Aorta (tissue), 5 donors: ENCODE measurements at regions not wholly inside any gene's neighbourhood (a gene's known extent, or its start where the extent isn't known, plus 50 kb on each side); places are given as distances from the start of the nearest gene placed in this dataset.
A peak's percentile ranks its signal among the peaks of the same experiment; 100 is the strongest.

Experiments
- ATAC-seq: fragments of 200-7000 bp; cut with Tn5 transposase; one replicate; pipeline ENCODE4 v1.9.1; 2022; ENCODE audit warnings: moderate library complexity; ENCODE audit not compliant: low FRiP score
- DNase-seq, 2 donors: peaks; one replicate each; pipeline ENCODE4 v3.0.0-alpha.2; 2020
- H3K27ac ChIP-seq, 2 donors: one replicate each; pipeline ENCODE4 v1.5.1; 2013; ENCODE audit warnings: low read length in 2 of 2, mild to moderate bottlenecking in 2 of 2, moderate library complexity in 2 of 2, control low read depth in 1 of 2, inconsistent platforms in 1 of 2, low read depth in 1 of 2
- H3K27me3 ChIP-seq, 2 donors: one replicate each; pipeline ENCODE4 v1.6.1; 2013; ENCODE audit warnings: control low read depth in 1 of 2, low read length in 1 of 2, mild to moderate bottlenecking in 1 of 2, moderate library complexity in 1 of 2; ENCODE audit not compliant: insufficient read depth in 2 of 2, control insufficient read depth in 1 of 2
- H3K36me3 ChIP-seq, 2 donors: one replicate each; pipeline ENCODE4 v1.6.1; 2013; ENCODE audit warnings: control low read depth in 1 of 2, low read length in 1 of 2, mild to moderate bottlenecking in 1 of 2; ENCODE audit not compliant: insufficient read depth in 2 of 2, control insufficient read depth in 1 of 2
- H3K4me1 ChIP-seq, 2 donors: one replicate each; pipeline ENCODE4 v1.6.1; 2013; ENCODE audit warnings: low read length in 2 of 2, control low read depth in 1 of 2, mild to moderate bottlenecking in 1 of 2, moderate library complexity in 1 of 2; ENCODE audit not compliant: insufficient read depth in 2 of 2, control insufficient read depth in 1 of 2
- H3K4me3 ChIP-seq, 2 donors: one replicate each; pipeline ENCODE4 v1.5.1; 2013; ENCODE audit warnings: low read length in 2 of 2, control low read depth in 1 of 2, mild to moderate bottlenecking in 1 of 2
- H3K9me3 ChIP-seq: one replicate; pipeline ENCODE4 v1.6.1; 2013; ENCODE audit warnings: mild to moderate bottlenecking, low read length; ENCODE audit not compliant: control insufficient read depth
- WGBS, 2 donors: extraction: QIAGEN DNeasy Blood & Tissue Kit; methylation state at CpG; one replicate each; pipeline ENCODE4 v1.1.7; 2013; 5-methylcytosine and 5-hydroxymethylcytosine counted together
- intact Hi-C, 2 donors: fragments of 100-400 bp; cut with DNase I; formaldehyde crosslinking; loops; one replicate each; pipeline versions ENCODE4 v1.14.2 to v1.15.0; 2022
- donor health status: healthy with polysubstance abuse.
- donor health status: Bipolar disorder and iron deficiency.
- donor health status: DM: no; HTN: no; CAD: no.
- donor health status: DM: no; HTN: no; CAD: no.
- donor health status: DM: yes; HTN: yes; CAD: no.

- H3K4me3 ChIP-seq: peak overlapping the region; percentile 0 to 78
- ATAC-seq (no peak), DNase-seq (no peak)
- peak overlapping the region; percentile 29 to 77 for H3K27ac ChIP-seq
- WGBS, 2 donors: 8 to 11% methylated on average over 10 of the region's 10 CpGs
- intact Hi-C loops: no loop called here
- H3K9me3 ChIP-seq: no peaks in the 10 kb centered on the region
- H3K27me3 ChIP-seq: no peaks in the 10 kb centered on the region
- no peaks in the 10 kb centered on the region for H3K36me3 ChIP-seq
- peaks cover 0 to 2% of the 10 kb centered on the region in 2 donors for H3K4me1 ChIP-seq
Observed at GRCh38 chr1:21342961-21343838, 52.9 kb upstream of the ECE1 start.

- no peaks in the 10 kb centered on the region for H3K36me3 ChIP-seq
- no peak for DNase-seq
- intact Hi-C loops: no loop called here
- no peaks in the 10 kb centered on the region for H3K9me3 ChIP-seq
- peak overlapping the region; percentile 44 to 77 for H3K27ac ChIP-seq
- no peaks in the 10 kb centered on the region for H3K27me3 ChIP-seq
- no peak overlapping the region for H3K4me3 ChIP-seq
- WGBS, 2 donors: 70 to 75% methylated on average over 10 of the region's 10 CpGs
- no peak for ATAC-seq
- peaks cover 0 to 2% of the 10 kb centered on the region in 2 donors for H3K4me1 ChIP-seq
Observed at GRCh38 chr1:21341517-21342078, 51.3 kb upstream of the ECE1 start.

- WGBS, 2 donors: 54 to 60% methylated on average over 8 of the region's 8 CpGs
- DNase-seq (no peak), ATAC-seq (no peak)
- no peak overlapping the region for H3K27ac ChIP-seq
- H3K4me3 ChIP-seq: no peak overlapping the region
- H3K9me3 ChIP-seq: no peaks in the 10 kb centered on the region
- H3K27me3 ChIP-seq: no peaks in the 10 kb centered on the region
- H3K36me3 ChIP-seq: no peaks in the 10 kb centered on the region
- peaks cover 0 to 2% of the 10 kb centered on the region in 2 donors for H3K4me1 ChIP-seq
- intact Hi-C loops: no loop called here
Observed at GRCh38 chr1:21341022-21341421, 50.8 kb upstream of the ECE1 start.

- 78 to 79% methylated on average over 13 of the region's 13 CpGs for WGBS, 2 donors
- Histone ChIP-seq H3K27ac (peak overlapping the region in 1 of 2 donors; percentile 54), H3K9me3 (no peaks in the 10 kb centered on the region), H3K4me1 (peaks cover 0 to 2% of the 10 kb centered on the region in 2 donors), H3K27me3 (no peaks in the 10 kb centered on the region), H3K36me3 (no peaks in the 10 kb centered on the region), H3K4me3 (no peak overlapping the region)
- intact Hi-C loops: no loop called here
- ATAC-seq (no peak), DNase-seq (peak; percentile 63 to 85)
Observed at GRCh38 chr1:21340230-21340945, 50.1 kb upstream of the ECE1 start.
